ENCODE measurements at regions not wholly inside any gene's neighbourhood (a gene's known extent, or its start where the extent isn't known, plus 50 kb on each side); places are given as distances from the start of the nearest gene placed in this dataset.

DNA sequence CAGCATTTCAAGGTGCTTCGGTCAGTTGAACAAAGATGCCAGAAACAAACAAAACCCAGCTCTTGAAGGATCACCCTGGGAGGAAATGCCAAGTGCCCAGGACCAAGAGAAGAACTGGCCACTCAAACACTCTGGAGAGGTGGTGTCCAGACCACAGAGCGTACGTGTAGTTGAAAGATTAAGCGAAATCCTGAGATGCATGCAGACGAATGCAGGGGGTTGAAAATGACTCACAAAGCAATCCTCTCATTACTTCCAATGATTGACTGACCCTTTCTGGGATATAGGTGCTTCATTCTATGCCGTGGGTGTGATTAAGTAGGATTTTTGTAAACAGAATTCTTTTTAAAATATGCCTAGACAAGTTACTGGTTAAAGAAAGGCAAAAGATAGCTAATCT lies 71.5 kb upstream of the ATXN1 start:
- no peak overlapping the region for H3K4me3 ChIP-seq (replicated peaks; ENCODE audit: low read depth, low read length)
- TF ChIP-seq, protein P1, sequence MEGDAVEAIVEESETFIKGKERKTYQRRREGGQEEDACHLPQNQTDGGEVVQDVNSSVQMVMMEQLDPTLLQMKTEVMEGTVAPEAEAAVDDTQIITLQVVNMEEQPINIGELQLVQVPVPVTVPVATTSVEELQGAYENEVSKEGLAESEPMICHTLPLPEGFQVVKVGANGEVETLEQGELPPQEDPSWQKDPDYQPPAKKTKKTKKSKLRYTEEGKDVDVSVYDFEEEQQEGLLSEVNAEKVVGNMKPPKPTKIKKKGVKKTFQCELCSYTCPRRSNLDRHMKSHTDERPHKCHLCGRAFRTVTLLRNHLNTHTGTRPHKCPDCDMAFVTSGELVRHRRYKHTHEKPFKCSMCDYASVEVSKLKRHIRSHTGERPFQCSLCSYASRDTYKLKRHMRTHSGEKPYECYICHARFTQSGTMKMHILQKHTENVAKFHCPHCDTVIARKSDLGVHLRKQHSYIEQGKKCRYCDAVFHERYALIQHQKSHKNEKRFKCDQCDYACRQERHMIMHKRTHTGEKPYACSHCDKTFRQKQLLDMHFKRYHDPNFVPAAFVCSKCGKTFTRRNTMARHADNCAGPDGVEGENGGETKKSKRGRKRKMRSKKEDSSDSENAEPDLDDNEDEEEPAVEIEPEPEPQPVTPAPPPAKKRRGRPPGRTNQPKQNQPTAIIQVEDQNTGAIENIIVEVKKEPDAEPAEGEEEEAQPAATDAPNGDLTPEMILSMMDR (IDR thresholded peaks at IDR 0.05; ENCODE audit: low read depth, low read length, missing control alignments) = no peak
- DNase-seq (ENCODE audit: extremely low read depth, low read depth) = no peak

DNA sequence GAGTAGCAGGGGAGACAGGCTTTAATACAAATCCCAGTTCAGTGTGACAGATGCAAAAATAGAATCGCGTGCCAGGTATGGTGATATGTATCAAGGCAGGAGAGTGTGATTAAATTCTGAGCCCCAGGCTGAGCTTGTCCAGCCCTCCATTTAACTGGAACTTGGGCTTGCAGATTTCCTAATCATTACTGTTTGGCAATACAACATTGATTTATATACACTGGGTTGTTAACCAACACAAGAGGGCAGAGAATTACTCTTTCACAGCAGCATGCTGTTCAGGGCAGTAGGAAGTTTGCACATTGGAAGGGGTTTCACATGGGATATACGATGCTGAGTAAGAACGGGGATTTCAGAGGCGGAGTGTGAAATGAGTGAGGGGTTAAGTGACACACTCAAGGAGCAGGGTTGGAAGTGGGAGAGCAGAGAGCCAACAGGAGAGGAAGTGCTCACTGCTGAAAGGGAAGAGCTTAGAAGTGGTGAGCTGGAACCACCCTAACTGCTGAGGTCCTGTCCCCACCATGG lies 70.8 kb upstream of the ATXN1 start:
- TF ChIP-seq, protein P1 (IDR thresholded peaks at IDR 0.05; ENCODE audit: low read depth, low read length, missing control alignments) = no peak
- DNase-seq (ENCODE audit: extremely low read depth, low read depth) = no peak
- no peak overlapping the region for H3K4me3 ChIP-seq (replicated peaks; ENCODE audit: low read depth, low read length)

DNA sequence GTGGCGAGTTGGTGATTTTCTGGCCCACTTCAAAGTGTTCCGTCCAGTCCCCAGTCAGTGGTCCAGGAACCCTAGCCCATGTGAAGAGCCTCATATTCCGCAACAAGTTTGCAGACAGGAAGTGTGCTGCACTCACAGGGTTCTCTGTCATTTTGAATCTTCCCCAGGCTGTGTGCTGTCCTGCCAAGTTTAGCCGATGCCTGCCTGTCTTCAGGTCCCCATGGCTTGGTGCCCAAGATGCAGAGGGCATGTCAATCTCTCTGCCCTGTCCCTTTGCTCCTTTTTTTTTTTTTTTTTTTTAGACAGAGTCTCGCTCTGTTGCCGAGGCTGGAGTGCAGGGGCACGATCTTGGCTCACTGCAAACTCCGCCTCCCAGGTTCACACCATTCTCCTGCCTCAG lies 69.9 kb upstream of the ATXN1 start:
- no peak overlapping the region for H3K4me3 ChIP-seq (replicated peaks; ENCODE audit: low read depth, low read length)
- TF ChIP-seq, protein P1 (IDR thresholded peaks at IDR 0.05; ENCODE audit: low read depth, low read length, missing control alignments) = no peak
- no peak for DNase-seq (ENCODE audit: extremely low read depth, low read depth)

DNA sequence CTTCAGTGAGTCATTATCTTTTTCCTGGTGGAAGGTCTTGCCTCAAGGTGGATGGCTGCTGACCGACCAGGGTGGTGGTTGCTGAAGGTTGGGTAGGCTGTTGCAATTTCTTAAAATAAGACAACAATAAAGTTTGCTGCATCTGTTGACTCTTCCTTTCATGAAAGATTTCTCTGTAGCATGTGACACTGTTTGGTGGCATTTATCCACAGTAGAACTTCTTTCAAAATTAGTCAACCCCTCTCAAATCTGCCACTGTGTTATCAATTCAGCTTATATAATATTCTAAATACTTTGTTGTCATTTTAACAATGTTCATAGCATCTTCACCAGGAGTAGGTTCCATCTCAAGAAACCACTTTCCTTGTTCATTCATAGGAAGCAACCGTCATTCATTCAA lies 66.8 kb upstream of the ATXN1 start:
- H3K4me3 ChIP-seq (replicated peaks; ENCODE audit: low read depth, low read length) = no peak overlapping the region
- DNase-seq (ENCODE audit: extremely low read depth, low read depth) = no peak
- TF ChIP-seq, protein P1 (IDR thresholded peaks at IDR 0.05; ENCODE audit: low read depth, low read length, missing control alignments) = no peak

DNA sequence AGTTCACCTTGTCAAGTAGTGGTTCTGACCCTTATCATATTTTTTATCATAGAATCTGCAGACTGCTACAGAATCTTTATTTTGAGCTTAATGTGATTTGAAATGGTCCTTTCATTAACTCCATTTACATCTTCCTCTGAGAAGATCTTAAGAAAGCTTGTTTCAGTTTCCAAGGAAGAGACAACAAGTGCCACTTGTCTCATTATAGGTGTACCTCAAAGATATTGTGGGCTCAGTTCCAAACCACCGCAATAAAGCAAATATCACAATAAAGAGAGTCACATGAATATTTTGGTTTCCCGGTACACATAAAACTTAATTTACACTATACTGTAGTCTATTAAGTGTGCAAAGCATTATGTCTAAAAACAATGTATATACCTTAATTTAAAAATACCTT lies 66.4 kb upstream of the ATXN1 start:
- no peak overlapping the region for H3K4me3 ChIP-seq (replicated peaks; ENCODE audit: low read depth, low read length)
- TF ChIP-seq, protein P1 (IDR thresholded peaks at IDR 0.05; ENCODE audit: low read depth, low read length, missing control alignments) = no peak

DNA sequence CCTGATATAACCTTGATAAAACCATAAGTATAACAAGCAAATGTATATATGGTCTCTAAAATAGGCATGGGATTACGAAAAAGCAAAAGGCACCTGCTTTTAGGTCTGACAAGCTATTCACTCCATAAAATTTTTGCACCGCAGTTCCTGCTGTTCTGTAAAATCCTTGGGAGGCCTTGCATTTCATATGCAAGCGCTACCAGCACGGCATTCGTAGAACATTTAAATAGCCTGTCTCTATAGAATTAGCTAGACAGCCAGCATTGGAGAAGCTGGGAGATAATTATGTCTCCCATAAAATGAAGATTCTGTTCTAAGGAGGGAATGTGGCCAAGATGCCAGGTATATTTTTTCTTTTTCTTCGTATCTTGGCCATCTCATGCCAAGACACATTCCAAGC lies 64.5 kb upstream of the ATXN1 start:
- H3K4me3 ChIP-seq (replicated peaks; ENCODE audit: low read depth, low read length) = no peak overlapping the region
- TF ChIP-seq, protein P1 (IDR thresholded peaks at IDR 0.05; ENCODE audit: low read depth, low read length, missing control alignments) = no peak
- DNase-seq (ENCODE audit: extremely low read depth, low read depth) = no peak

More for the DNA sequence above, 66.4 kb upstream of the ATXN1 start:
- no peak for DNase-seq (ENCODE audit: extremely low read depth, low read depth)

Data from HFF-Myc (cell line).